ENCODE measurements at regions not wholly inside any gene's neighbourhood (a gene's known extent, or its start where the extent isn't known, plus 50 kb on each side); places are given as distances from the start of the nearest gene placed in this dataset.
"Not testable (repeated sequence)": the region's sequence is repeated elsewhere in the genome, so short reads cannot be mapped to it uniquely, and the experiment has no call there.

DNA sequence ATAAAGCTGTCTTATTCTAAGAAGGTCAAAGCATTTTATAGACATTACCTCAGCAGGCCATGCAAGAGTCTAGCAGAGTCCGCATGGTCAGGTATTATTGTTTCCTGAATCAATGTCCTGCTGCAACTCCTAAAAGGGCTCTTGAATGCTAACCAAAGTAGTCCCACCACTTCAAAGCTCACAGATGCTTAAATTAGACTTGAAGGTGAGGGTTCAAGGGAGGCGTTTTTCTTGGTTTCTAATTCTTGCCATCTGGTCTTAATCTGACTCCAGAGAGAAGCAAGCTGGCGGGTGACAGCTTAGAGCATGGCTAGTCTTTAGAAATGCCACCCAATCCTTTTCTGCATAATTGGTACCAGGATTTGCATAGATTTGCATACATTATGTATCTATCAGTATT, 226.3 kb downstream of the MREG start:
- no peak overlapping the region for H3K27ac ChIP-seq
- ATAC-seq (no peak), DNase-seq (no peak)
- TF ChIP-seq CTCF (IDR thresholded peaks at IDR 0.05), result no peak
- no peak for TF ChIP-seq POLR2A (IDR thresholded peaks at IDR 0.05)
- H3K9me3 ChIP-seq, result no peaks in the 10 kb centered on the region
- H3K4me1 ChIP-seq, result no peaks in the 10 kb centered on the region
- H3K27me3 ChIP-seq, result no peaks in the 10 kb centered on the region
- intact Hi-C loops (cut with DNase I), result no loop called here
- H3K36me3 ChIP-seq, result no peaks in the 10 kb centered on the region
- no peak overlapping the region for H3K4me3 ChIP-seq
- WGBS (ENCODE audit: insufficient coverage, low coverage, low lambda C conversion rate, missing lambda C conversion rate), result 95% methylated on average over 3 of the region's 3 CpGs

GRCh38 chr2:215784371-215784783, 229.0 kb downstream of the MREG start:
- no peak for TF ChIP-seq CTCF (IDR thresholded peaks at IDR 0.05)
- TF ChIP-seq POLR2A (IDR thresholded peaks at IDR 0.05), result no peak
- Histone ChIP-seq H3K4me3 (no peak overlapping the region), H3K9me3 (no peaks in the 10 kb centered on the region), H3K36me3 (no peaks in the 10 kb centered on the region), H3K4me1 (no peaks in the 10 kb centered on the region), H3K27me3 (no peaks in the 10 kb centered on the region), H3K27ac (no peak overlapping the region)
- DNase-seq, result no peak
- no peak for ATAC-seq
- intact Hi-C loops (cut with DNase I), result no loop called here
- WGBS (ENCODE audit: insufficient coverage, low coverage, low lambda C conversion rate, missing lambda C conversion rate), result 86% methylated on average over 2 of the region's 3 CpGs

GRCh38 chr2:215783640-215784039, 229.7 kb downstream of the MREG start:
- 93% methylated on average over 7 of the region's 7 CpGs for WGBS (ENCODE audit: insufficient coverage, low coverage, low lambda C conversion rate, missing lambda C conversion rate)
- H3K27ac ChIP-seq; H3K4me1 ChIP-seq; intact Hi-C loops (cut with DNase I); H3K4me3 ChIP-seq; DNase-seq; H3K27me3 ChIP-seq; H3K9me3 ChIP-seq; H3K36me3 ChIP-seq; ATAC-seq: not testable (repeated sequence)

DNA sequence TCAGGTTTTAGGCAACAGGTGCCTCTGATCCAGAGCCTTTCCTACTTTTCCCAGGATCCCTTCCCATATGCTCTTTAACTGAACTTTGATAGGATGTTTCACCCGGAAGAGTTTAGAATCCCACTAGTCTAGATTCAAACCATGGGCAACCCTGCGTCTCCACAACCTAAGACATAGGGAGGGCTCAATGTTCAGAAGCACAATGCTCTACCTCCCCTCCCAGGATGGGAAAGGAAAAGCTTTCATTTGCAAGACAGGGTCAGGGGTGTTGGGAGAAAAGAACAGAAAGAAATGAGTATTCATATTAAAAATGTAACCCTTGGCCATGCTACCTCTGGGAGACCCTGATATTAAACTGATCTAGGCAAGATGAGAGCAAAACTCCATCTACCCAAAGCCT, 230.4 kb downstream of the MREG start:
- no peak overlapping the region for H3K4me3 ChIP-seq
- DNase-seq, result no peak
- H3K9me3 ChIP-seq, result no peaks in the 10 kb centered on the region
- no peaks in the 10 kb centered on the region for H3K4me1 ChIP-seq
- H3K27ac ChIP-seq, result no peak overlapping the region
- no peaks in the 10 kb centered on the region for H3K27me3 ChIP-seq
- no peak for ATAC-seq
- WGBS (ENCODE audit: insufficient coverage, low coverage, low lambda C conversion rate, missing lambda C conversion rate), result 100% methylated on average over 2 of the region's 2 CpGs
- intact Hi-C loops (cut with DNase I), result no loop called here
- no peaks in the 10 kb centered on the region for H3K36me3 ChIP-seq
- TF ChIP-seq POLR2A (IDR thresholded peaks at IDR 0.05), result no peak
- no peak for TF ChIP-seq CTCF (IDR thresholded peaks at IDR 0.05)

- Histone ChIP-seq H3K27ac (no peak overlapping the region), H3K4me1 (no peaks in the 10 kb centered on the region), H3K27me3 (no peaks in the 10 kb centered on the region), H3K4me3 (no peak overlapping the region), H3K9me3 (no peaks in the 10 kb centered on the region), H3K36me3 (no peaks in the 10 kb centered on the region)
- WGBS (ENCODE audit: insufficient coverage, low coverage, low lambda C conversion rate, missing lambda C conversion rate), result 100% methylated on average over 1 of the region's 1 CpG
- intact Hi-C loops (cut with DNase I), result no loop called here
- ATAC-seq (no peak), DNase-seq (no peak)
- TF ChIP-seq CTCF (IDR thresholded peaks at IDR 0.05) (no peak), POLR2A (IDR thresholded peaks at IDR 0.05) (no peak)
These were observed 231.1 kb downstream of the MREG start for GRCh38 chr2:215782295-215782694.

All from right lobe of liver (tissue), 6 donors.